GM12878 (cell line): ENCODE measurements at regions not wholly inside any gene's neighbourhood (a gene's known extent, or its start where the extent isn't known, plus 50 kb on each side); places are given as distances from the start of the nearest gene placed in this dataset.
"Not testable (repeated sequence)": the region's sequence is repeated elsewhere in the genome, so short reads cannot be mapped to it uniquely, and the experiment has no call there.

Experiments used
- HDAC2 ChIP-seq: fragments of 200-600 bp; sonication (generic); IDR thresholded peaks from 2 replicates; pipeline ENCODE4 v1.6.1; 2017
- POLR2A ChIP-seq: IDR thresholded peaks from 2 replicates; pipeline ENCODE4 v1.6.1; 2011; ENCODE audit warnings: low read depth, mild to moderate bottlenecking, low read length
- RFX5 ChIP-seq: IDR thresholded peaks from 2 replicates; pipeline ENCODE4 v1.6.1; 2011; ENCODE audit warnings: low read depth, low read length, improper control_type of control experiment
- SIX5 ChIP-seq: IDR thresholded peaks from 2 replicates; pipeline ENCODE4 v1.6.1; 2011; ENCODE audit warnings: mild to moderate bottlenecking, low read depth, low read length, moderate library complexity; ENCODE audit not compliant: severe bottlenecking
- SMARCA5 ChIP-seq: fragments of 450-650 bp; IDR thresholded peaks from 2 replicates; pipeline ENCODE4 v1.6.1; 2017; ENCODE audit warnings: mild to moderate bottlenecking
- SREBF2 ChIP-seq: IDR thresholded peaks from 2 replicates; pipeline ENCODE4 v1.6.1; 2012; ENCODE audit warnings: mild to moderate bottlenecking, low read length
- TAF1 ChIP-seq: IDR thresholded peaks from 2 replicates; pipeline ENCODE4 v1.6.1; 2011; ENCODE audit warnings: mild to moderate bottlenecking, low read depth, low read length, borderline replicate concordance
- TF ChIP-seq, protein P1 (sequence below): fragments of 450-650 bp; IDR thresholded peaks from 2 replicates; pipeline ENCODE4 v1.6.1; 2017; ENCODE audit warnings: mild to moderate bottlenecking
- TF ChIP-seq, protein P2 (sequence below), 3 experiments: IDR thresholded peaks in 2 of 3; conservative IDR thresholded peaks in 1 of 3; 2 replicates each; pipeline ENCODE4 v1.5.1; 2011; ENCODE audit warnings: low read depth in 3 of 3, low read length in 3 of 3, mild to moderate bottlenecking in 3 of 3, control low read depth in 2 of 3, moderate library complexity in 2 of 3, inconsistent platforms in 1 of 3, mixed read lengths in 1 of 3; ENCODE audit not compliant: control insufficient read depth in 2 of 3, insufficient read depth in 1 of 3; ENCODE audit errors: extremely low read depth in 1 of 3
- TF ChIP-seq, protein P3 (sequence below): IDR thresholded peaks from 2 replicates; pipeline ENCODE4 v1.6.1; 2012; ENCODE audit warnings: low read length, inconsistent platforms

DNA sequence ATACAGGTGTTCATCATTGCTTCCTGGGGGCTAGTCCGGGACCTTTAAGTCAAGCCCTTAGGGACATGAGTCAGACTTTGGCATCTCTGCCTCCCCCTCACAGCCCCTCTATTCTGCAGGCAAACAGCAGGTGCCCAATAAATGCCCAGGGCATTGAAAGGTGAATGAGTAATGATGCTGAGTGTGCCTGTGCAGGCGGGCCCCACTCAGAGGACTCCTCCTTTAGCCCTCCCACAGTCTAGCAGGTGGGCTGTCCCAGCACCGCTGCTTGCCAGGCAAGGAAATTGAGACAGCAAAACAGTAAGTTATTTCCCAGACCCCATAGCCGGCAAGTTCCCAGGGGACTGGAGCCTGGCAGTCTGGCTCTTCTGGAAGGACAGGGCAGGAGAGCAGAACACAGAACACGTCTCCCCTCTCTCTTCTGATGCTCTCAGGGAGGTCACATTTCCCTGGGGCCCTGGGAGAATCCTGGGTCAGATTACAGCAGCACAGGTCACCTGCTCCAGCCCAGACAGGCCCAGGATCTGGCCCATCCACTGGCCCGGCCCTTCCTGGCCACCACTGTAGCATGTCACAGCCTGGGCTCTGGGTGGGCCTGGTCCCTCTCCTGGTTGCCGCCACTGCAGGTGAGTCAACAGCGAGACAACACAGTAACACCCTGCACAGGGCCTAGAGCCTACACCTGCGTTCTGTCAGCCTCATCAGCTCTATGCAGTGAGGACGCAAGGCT, 108.7 kb upstream of the MTLN start:
- TF ChIP-seq, protein P1, sequence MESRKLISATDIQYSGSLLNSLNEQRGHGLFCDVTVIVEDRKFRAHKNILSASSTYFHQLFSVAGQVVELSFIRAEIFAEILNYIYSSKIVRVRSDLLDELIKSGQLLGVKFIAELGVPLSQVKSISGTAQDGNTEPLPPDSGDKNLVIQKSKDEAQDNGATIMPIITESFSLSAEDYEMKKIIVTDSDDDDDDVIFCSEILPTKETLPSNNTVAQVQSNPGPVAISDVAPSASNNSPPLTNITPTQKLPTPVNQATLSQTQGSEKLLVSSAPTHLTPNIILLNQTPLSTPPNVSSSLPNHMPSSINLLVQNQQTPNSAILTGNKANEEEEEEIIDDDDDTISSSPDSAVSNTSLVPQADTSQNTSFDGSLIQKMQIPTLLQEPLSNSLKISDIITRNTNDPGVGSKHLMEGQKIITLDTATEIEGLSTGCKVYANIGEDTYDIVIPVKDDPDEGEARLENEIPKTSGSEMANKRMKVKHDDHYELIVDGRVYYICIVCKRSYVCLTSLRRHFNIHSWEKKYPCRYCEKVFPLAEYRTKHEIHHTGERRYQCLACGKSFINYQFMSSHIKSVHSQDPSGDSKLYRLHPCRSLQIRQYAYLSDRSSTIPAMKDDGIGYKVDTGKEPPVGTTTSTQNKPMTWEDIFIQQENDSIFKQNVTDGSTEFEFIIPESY = not testable (repeated sequence)
- TF ChIP-seq SIX5, SMARCA5, POLR2A, RFX5, HDAC2, SREBF2, TAF1: not testable (repeated sequence)
- TF ChIP-seq, protein P2, sequence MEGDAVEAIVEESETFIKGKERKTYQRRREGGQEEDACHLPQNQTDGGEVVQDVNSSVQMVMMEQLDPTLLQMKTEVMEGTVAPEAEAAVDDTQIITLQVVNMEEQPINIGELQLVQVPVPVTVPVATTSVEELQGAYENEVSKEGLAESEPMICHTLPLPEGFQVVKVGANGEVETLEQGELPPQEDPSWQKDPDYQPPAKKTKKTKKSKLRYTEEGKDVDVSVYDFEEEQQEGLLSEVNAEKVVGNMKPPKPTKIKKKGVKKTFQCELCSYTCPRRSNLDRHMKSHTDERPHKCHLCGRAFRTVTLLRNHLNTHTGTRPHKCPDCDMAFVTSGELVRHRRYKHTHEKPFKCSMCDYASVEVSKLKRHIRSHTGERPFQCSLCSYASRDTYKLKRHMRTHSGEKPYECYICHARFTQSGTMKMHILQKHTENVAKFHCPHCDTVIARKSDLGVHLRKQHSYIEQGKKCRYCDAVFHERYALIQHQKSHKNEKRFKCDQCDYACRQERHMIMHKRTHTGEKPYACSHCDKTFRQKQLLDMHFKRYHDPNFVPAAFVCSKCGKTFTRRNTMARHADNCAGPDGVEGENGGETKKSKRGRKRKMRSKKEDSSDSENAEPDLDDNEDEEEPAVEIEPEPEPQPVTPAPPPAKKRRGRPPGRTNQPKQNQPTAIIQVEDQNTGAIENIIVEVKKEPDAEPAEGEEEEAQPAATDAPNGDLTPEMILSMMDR (IDR thresholded peaks at IDR 0.05 in 2 of 3, conservative IDR thresholded peaks at IDR 0.05 in 1 of 3; ENCODE audit: control insufficient read depth in 2 of 3, extremely low read depth in 1 of 3, insufficient read depth in 1 of 3, low read depth in 3 of 3, low read length in 3 of 3) = not testable (repeated sequence)
- TF ChIP-seq, protein P3, sequence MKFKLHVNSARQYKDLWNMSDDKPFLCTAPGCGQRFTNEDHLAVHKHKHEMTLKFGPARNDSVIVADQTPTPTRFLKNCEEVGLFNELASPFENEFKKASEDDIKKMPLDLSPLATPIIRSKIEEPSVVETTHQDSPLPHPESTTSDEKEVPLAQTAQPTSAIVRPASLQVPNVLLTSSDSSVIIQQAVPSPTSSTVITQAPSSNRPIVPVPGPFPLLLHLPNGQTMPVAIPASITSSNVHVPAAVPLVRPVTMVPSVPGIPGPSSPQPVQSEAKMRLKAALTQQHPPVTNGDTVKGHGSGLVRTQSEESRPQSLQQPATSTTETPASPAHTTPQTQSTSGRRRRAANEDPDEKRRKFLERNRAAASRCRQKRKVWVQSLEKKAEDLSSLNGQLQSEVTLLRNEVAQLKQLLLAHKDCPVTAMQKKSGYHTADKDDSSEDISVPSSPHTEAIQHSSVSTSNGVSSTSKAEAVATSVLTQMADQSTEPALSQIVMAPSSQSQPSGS = not testable (repeated sequence)
